ENCODE measurements at regions not wholly inside any gene's neighbourhood (a gene's known extent, or its start where the extent isn't known, plus 50 kb on each side); places are given as distances from the start of the nearest gene placed in this dataset.

GRCh38 chr4:108355186-108355901 lies 186.6 kb upstream of the LEF1 start:
- POLR2A ChIA-PET, result no interaction called here
- no CpG with 5 or more reads among the region's 4 CpGs for WGBS (ENCODE audit: insufficient coverage)

More at GRCh38 chr4:108355186-108355901, 186.6 kb upstream of the LEF1 start:
- H3K9me3 ChIP-seq (ENCODE audit: control extremely low read depth in 1 of 3, control insufficient read depth in 2 of 3, insufficient read depth in 1 of 3, low read length in 2 of 3), result no peaks in the 10 kb centered on the region
- H2AFZ ChIP-seq (ENCODE audit: insufficient read depth, low read depth, low read length, poor library complexity, severe bottlenecking), result no peak overlapping the region
- no peak overlapping the region for H3K27ac ChIP-seq (ENCODE audit: low read length in 2 of 2)
- H4K20me1 ChIP-seq (ENCODE audit: control insufficient read depth, insufficient read depth, low read length, poor library complexity, severe bottlenecking), result no peaks in the 10 kb centered on the region
- H3K27ac Mint-ChIP-seq, result no peak overlapping the region
- no peaks in the 10 kb centered on the region for H3K9me3 Mint-ChIP-seq (ENCODE audit: insufficient read depth)
- H3K4me3 Mint-ChIP-seq, result no peak overlapping the region
- no peak overlapping the region for H3K4me3 ChIP-seq (ENCODE audit: control extremely low read depth in 1 of 5, extremely low read depth in 1 of 5, insufficient read depth in 1 of 5, low read depth in 2 of 5, low read length in 4 of 5)
- H3K9ac ChIP-seq (ENCODE audit: low read length), result no peak overlapping the region
- intact Hi-C loops (cut with micrococcal nuclease), result no loop called here
- DNase-seq (no peak), ATAC-seq (ENCODE audit: low read depth) (no peak)
- peaks cover 0 to 3% (median 0%) of the 10 kb centered on the region in 4 experiments for H3K27me3 ChIP-seq (replicated peaks in 1 of 4; ENCODE audit: control extremely low read depth in 1 of 4, control insufficient read depth in 3 of 4, insufficient read depth in 4 of 4, low read length in 3 of 4)
- CTCF ChIA-PET, result no interaction called here
- peaks cover 16% of the 10 kb centered on the region for H3K27me3 Mint-ChIP-seq
- H3K4me2 ChIP-seq (replicated peaks; ENCODE audit: low read depth, low read length, poor library complexity, severe bottlenecking), result no peak overlapping the region
- H3K4me1 ChIP-seq (ENCODE audit: control insufficient read depth in 2 of 2, insufficient read depth in 2 of 2, low read length in 2 of 2), result no peaks in the 10 kb centered on the region
- no peaks in the 10 kb centered on the region for H3K4me1 Mint-ChIP-seq
- TF ChIP-seq EZH2 (IDR thresholded peaks at IDR 0.05; ENCODE audit: borderline replicate concordance, insufficient read depth, low read depth, low read length, poor library complexity, severe bottlenecking), result no peak
- no peak for TF ChIP-seq CTCF (IDR thresholded peaks at IDR 0.05)
- H3K36me3 ChIP-seq (replicated peaks in 1 of 2; ENCODE audit: control extremely low read depth in 1 of 2, control insufficient read depth in 1 of 2, extremely low read depth in 1 of 2, insufficient read depth in 2 of 2, low read length in 1 of 2), result no peaks in the 10 kb centered on the region
- no peaks in the 10 kb centered on the region for H3K79me2 ChIP-seq (ENCODE audit: control insufficient read depth, insufficient read depth, low read length)

Data from B cell (primary cell).